RWPE1 (cell line): ENCODE measurements at regions not wholly inside any gene's neighbourhood (a gene's known extent, or its start where the extent isn't known, plus 50 kb on each side); places are given as distances from the start of the nearest gene placed in this dataset.

Source experiments
- CTCF ChIA-PET: fragments of 350-600 bp; sonication (Branson Sonifier 250); formaldehyde crosslinking; extraction: SDS; loops from one replicate; lab custom pipeline; 2021; lab: Yijun Ruan, JAX
- POLR2A ChIA-PET: fragments of 400-600 bp; formaldehyde crosslinking; extraction: SDS; loops from one replicate; lab custom pipeline; 2020; ENCODE audit warnings: antibody characterized with exemption; ENCODE audit not compliant: low non-redundant PET; lab: Yijun Ruan, JAX
- DNase-seq: peaks from one replicate; pipeline ENCODE4 v3.0.0; 2012; ENCODE audit warnings: low spot score
- H3K27ac ChIP-seq: fragments of 450-650 bp; 2 replicates; pipeline ENCODE4 v1.5.1; 2017
- TF ChIP-seq, protein P1 (sequence below): fragments of 450-650 bp; conservative IDR thresholded peaks from 2 replicates; pipeline ENCODE4 v1.5.1; 2017; ENCODE audit warnings: low read depth, mild to moderate bottlenecking

DNA sequence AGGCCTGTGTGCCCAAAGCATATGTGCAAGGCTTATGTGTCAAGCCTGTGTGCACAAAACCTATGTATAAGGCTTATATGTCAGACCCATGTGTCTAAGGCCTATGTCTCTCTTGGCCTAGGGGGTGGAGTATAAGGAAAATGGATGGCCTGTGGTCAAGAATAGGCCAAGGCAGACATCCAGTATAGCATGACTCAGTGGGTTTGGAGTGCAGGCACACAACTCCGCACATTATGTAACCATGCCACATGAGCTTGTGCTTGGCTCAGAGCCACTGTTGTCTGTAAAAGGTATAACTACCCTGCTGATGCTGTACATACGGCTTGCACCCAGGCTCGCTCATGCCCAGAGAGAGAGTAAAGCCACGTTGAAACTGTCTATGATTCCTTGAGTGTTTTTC, 626.4 kb upstream of the NUDT12 start:
- CTCF ChIA-PET, result no interaction called here
- POLR2A ChIA-PET, result no interaction called here
- TF ChIP-seq, protein P1, sequence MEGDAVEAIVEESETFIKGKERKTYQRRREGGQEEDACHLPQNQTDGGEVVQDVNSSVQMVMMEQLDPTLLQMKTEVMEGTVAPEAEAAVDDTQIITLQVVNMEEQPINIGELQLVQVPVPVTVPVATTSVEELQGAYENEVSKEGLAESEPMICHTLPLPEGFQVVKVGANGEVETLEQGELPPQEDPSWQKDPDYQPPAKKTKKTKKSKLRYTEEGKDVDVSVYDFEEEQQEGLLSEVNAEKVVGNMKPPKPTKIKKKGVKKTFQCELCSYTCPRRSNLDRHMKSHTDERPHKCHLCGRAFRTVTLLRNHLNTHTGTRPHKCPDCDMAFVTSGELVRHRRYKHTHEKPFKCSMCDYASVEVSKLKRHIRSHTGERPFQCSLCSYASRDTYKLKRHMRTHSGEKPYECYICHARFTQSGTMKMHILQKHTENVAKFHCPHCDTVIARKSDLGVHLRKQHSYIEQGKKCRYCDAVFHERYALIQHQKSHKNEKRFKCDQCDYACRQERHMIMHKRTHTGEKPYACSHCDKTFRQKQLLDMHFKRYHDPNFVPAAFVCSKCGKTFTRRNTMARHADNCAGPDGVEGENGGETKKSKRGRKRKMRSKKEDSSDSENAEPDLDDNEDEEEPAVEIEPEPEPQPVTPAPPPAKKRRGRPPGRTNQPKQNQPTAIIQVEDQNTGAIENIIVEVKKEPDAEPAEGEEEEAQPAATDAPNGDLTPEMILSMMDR, result no peak
- H3K27ac ChIP-seq, result peak overlapping the region; percentile 14; the same call in 1 of the 2 replicates
- DNase-seq, result no peak

GRCh38 chr5:104187656-104188055, 625.1 kb upstream of the NUDT12 start:
- POLR2A ChIA-PET, result no interaction called here
- H3K27ac ChIP-seq, result no peak overlapping the region
- TF ChIP-seq, protein P1, result no peak
- CTCF ChIA-PET, result interaction anchor here (0.6 to 1.1 kb wide), 3 partner anchors 9 to 1448 kb away, joined by 3 to 10 read pairs (median 3); no protein-coding TSS in a partner anchor
- DNase-seq, result no peak

DNA sequence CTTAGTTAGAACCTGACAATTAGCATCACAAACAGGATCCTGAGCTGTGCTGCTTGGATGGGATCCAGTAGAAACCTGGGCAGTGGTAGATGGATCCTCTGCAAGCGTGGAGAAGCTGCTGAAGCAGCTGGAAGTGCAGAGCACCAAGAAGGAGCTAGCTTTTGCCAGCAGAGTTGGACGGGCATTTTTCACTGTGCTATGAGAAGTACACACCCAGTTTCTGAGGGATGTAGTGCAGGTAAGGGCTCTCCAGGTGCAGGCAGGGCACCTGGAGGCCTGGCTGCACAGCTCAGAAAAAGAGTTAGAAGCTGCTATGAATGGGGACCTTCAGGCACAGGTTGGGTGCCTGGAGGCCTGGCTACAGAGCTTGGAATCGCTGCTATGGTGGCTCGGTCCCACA, 623.9 kb upstream of the NUDT12 start:
- POLR2A ChIA-PET, result no interaction called here
- CTCF ChIA-PET, result interaction anchor here (0.8 to 1.2 kb wide), 2 partner anchors 47 to 378 kb away, joined by 3 to 4 read pairs; no protein-coding TSS in a partner anchor
- H3K27ac ChIP-seq, result peak overlapping the region; percentile 80
- no peak for DNase-seq
- TF ChIP-seq, protein P1, result no peak

GRCh38 chr5:104186100-104186499, 623.5 kb upstream of the NUDT12 start:
- TF ChIP-seq, protein P1, result no peak
- peak overlapping the region; percentile 80 for H3K27ac ChIP-seq
- no peak for DNase-seq
- ChIA-PET POLR2A (no interaction called here), CTCF (interaction anchor here (0.8 to 1.2 kb wide), 2 partner anchors 46 to 377 kb away, joined by 3 to 4 read pairs; no protein-coding TSS in a partner anchor)

- TF ChIP-seq, protein P1, result no peak
- H3K27ac ChIP-seq, result no peak overlapping the region
- ChIA-PET POLR2A (no interaction called here), CTCF (no interaction called here)
- DNase-seq, result no peak
Observed at GRCh38 chr5:104184264-104184663, 621.7 kb upstream of the NUDT12 start.

DNA sequence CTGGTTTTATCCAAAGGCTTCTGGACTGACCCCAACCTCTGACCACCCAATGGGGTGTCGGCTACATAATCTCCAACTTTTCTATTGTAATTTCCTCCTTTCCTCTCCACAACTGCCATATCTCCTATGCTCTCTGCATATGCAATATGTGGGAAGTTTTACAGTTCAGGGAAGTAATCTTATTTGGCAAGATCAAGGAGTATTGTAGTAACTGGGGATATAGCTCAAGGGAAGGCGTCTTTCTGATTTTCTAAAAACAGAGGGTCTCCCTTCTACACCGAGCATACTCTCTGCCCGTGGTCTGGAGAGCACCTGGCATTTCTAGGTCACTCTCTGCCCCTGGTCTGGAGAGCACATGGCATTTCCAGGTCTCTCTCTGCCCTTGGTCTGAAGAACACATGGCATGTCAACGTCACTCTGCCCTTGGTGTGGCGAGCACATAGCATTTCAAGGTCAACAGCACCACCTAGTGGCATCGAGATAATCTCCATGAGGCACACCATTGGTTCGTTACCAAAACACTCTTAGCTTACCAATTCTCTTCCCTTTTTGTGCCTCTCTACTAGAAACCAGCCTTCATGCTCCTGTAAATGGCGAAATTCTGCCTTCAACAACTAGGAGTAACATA, 616.4 kb upstream of the NUDT12 start:
- CTCF ChIA-PET, result interaction anchor here (0.6 to 1.8 kb wide), 7 partner anchors 8 to 1629 kb away, joined by 3 to 10 read pairs (median 3); no protein-coding TSS in a partner anchor
- TF ChIP-seq, protein P1, result peak; percentile 58
- peak; percentile 34 for DNase-seq
- H3K27ac ChIP-seq, result no peak overlapping the region
- POLR2A ChIA-PET, result no interaction called here
